GM12872 (cell line): ENCODE measurements at regions not wholly inside any gene's neighbourhood (a gene's known extent, or its start where the extent isn't known, plus 50 kb on each side); places are given as distances from the start of the nearest gene placed in this dataset.

Source experiments
- CTCF ChIP-seq: IDR thresholded peaks from 3 replicates; pipeline ENCODE4 v1.5.1; 2011; ENCODE audit warnings: low read depth, mild to moderate bottlenecking, low read length, moderate library complexity; ENCODE audit not compliant: insufficient read depth

DNA sequence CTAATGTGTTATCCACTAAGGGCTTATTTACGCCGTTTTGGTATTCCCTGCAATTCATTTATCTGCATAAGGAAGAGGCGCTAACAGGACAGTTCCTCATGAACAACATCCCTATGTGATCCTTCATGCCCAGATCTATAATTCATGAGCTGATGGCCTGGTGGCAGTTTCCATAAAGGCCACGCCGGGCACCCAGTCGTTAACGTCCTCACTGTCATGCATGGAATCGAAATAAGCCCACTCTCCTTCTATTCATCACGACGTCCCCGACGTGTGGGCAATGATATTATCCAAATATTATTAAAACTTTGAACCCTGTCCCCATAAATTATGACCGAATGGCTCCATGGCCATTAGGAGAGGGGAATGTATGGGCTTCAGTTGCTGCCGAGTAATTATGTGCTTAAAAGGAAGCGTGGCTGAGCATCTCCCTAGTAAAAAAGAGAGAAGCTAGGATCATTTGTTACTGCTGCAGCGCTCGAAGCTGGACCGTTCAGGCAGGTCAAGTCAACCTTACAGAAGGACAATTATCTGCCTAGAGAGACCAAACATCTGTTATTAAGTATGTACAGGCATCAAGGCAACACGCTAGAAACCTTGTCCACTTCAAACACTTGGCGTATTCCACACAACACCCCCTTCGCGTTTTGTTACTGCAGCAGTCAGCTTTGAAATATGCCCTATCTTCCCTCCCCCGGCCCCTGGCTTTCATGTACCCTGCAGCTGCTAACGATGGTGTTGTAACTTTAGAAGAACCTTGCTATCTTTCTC is 94.0 kb upstream of the SALL1 start:
- TF ChIP-seq CTCF = no peak

- no peak for TF ChIP-seq CTCF
These were observed 92.9 kb upstream of the SALL1 start for GRCh38 chr16:51243936-51244436.

DNA sequence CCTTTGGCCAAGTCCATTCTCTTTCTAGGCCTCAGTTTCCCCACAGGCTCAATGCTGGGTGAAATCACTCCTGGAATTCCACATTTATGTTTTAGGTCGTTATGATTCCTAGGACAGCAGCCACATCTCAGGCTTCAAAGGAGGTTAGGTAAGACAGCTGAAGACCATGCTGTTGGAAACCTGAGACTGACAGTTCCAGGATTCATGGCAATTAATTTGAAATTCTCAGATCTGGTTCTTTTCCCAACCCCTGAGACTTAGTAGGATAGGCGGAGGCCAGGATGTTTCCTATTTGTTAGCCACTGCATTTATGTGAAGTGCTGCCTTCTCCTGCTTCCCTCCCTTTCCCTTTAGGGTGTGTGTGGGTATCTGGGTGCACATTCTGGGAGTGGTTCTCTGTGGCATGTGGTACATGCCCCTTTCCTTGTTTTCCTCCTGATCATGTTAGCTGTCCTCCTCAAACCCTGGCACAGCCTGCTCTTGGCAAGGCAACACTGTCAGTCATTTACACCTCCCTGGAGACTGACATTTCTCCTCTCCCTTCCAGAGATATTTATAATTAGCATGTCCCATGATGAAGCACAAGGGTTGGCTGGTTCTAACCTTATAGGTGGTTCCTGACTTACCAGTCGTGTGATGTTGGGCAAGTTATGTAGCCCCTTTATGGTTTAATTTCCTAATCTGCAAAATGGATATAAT is 91.4 kb upstream of the SALL1 start:
- TF ChIP-seq CTCF = no peak

DNA sequence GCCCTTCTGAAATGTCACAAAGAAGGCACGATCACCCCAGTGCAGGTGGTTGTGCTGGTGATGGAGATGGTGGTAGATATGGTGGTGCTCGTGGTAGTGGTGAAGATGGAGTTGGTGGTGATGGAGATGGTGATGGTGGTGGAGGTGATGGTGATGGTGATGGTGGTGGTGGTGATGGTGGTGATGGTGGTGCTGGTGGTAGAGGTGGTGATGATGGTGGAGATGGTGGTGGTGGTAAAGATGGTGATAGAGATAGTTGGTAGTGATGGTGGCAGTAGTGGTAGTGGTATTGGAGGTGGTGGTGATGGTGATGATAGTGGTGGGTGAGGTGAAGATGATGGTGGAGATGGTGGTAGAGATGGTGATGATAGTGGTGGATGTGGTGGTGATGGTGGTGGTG is 88.1 kb upstream of the SALL1 start:
- TF ChIP-seq CTCF = no peak

GRCh38 chr16:51237861-51238378 is 86.8 kb upstream of the SALL1 start:
- TF ChIP-seq CTCF = no peak

GRCh38 chr16:51237207-51237606 is 86.1 kb upstream of the SALL1 start:
- TF ChIP-seq CTCF = no peak

GRCh38 chr16:51236583-51236982 is 85.5 kb upstream of the SALL1 start:
- no peak for TF ChIP-seq CTCF
